ENCODE measurements at regions not wholly inside any gene's neighbourhood (a gene's known extent, or its start where the extent isn't known, plus 50 kb on each side); places are given as distances from the start of the nearest gene placed in this dataset.

- TF ChIP-seq CTCF (IDR thresholded peaks at IDR 0.05) (no peak), POLR2A (IDR thresholded peaks at IDR 0.05) (no peak), EP300 (IDR thresholded peaks at IDR 0.05) (no peak)
Measured at GRCh38 chr1:83511146-83511726, 487.7 kb downstream of the TTLL7 start.

Measured in stomach (tissue), 4 donors.